ENCODE measurements at regions not wholly inside any gene's neighbourhood (a gene's known extent, or its start where the extent isn't known, plus 50 kb on each side); places are given as distances from the start of the nearest gene placed in this dataset.

- Histone ChIP-seq H3K4me3 (ENCODE audit: low read length) (no peak overlapping the region), H3K9me3 (ENCODE audit: control insufficient read depth, insufficient read depth, low read length) (no peaks in the 10 kb centered on the region), H3K27me3 (ENCODE audit: control insufficient read depth, insufficient read depth, low read length) (no peaks in the 10 kb centered on the region), H3K36me3 (ENCODE audit: control insufficient read depth, insufficient read depth, low read length) (no peaks in the 10 kb centered on the region), H3K4me1 (ENCODE audit: control insufficient read depth, insufficient read depth, low read length) (no peaks in the 10 kb centered on the region), H3K27ac (ENCODE audit: low read length) (no peak overlapping the region)
- intact Hi-C loops (cut with micrococcal nuclease): no loop called here
- Mint-ChIP-seq H3K27me3 (ENCODE audit: low read depth in 2 of 2) (peaks cover 0 to 12% of the 10 kb centered on the region in 2 donors), H3K36me3 (no peaks in the 10 kb centered on the region), H3K9me3 (no peaks in the 10 kb centered on the region), H3K4me1 (no peaks in the 10 kb centered on the region), H3K4me3 (no peak overlapping the region), H3K27ac (no peak overlapping the region)
- 76% methylated on average over 2 of the region's 2 CpGs for WGBS (ENCODE audit: insufficient coverage)
- TF ChIP-seq, protein P1, sequence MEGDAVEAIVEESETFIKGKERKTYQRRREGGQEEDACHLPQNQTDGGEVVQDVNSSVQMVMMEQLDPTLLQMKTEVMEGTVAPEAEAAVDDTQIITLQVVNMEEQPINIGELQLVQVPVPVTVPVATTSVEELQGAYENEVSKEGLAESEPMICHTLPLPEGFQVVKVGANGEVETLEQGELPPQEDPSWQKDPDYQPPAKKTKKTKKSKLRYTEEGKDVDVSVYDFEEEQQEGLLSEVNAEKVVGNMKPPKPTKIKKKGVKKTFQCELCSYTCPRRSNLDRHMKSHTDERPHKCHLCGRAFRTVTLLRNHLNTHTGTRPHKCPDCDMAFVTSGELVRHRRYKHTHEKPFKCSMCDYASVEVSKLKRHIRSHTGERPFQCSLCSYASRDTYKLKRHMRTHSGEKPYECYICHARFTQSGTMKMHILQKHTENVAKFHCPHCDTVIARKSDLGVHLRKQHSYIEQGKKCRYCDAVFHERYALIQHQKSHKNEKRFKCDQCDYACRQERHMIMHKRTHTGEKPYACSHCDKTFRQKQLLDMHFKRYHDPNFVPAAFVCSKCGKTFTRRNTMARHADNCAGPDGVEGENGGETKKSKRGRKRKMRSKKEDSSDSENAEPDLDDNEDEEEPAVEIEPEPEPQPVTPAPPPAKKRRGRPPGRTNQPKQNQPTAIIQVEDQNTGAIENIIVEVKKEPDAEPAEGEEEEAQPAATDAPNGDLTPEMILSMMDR (IDR thresholded peaks at IDR 0.05): no peak
- ATAC-seq (no peak), DNase-seq (no peak)
Observed at GRCh38 chr7:19369182-19369581, 224.0 kb upstream of the FERD3L start.

DNA sequence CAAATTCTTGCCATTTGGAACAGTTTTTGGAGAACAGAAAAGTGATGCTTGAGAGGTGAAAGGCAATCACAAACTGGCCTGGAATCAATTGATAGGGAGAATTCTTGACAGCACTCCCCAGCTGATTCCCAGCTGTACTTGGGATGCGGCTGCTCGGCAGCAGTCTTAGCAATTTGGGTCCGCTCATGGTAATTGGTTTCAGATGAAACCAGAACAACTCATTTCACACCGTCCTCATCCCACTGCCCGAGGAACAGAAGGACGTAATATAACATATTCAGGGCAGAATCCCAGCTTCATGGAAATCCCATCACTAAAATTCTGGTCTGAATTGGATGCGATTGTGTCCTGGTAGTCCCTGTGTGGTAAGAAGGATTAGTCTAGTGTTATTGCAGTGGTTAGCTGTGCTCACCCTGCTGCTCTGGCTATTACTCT, 223.3 kb upstream of the FERD3L start:
- Mint-ChIP-seq H3K36me3 (no peaks in the 10 kb centered on the region), H3K27ac (no peak overlapping the region), H3K9me3 (no peaks in the 10 kb centered on the region), H3K27me3 (ENCODE audit: low read depth in 2 of 2) (peaks cover 0 to 12% of the 10 kb centered on the region in 2 donors), H3K4me1 (no peaks in the 10 kb centered on the region), H3K4me3 (no peak overlapping the region)
- TF ChIP-seq, protein P1 (IDR thresholded peaks at IDR 0.05): no peak
- Histone ChIP-seq H3K9me3 (ENCODE audit: control insufficient read depth, insufficient read depth, low read length) (no peaks in the 10 kb centered on the region), H3K4me3 (ENCODE audit: low read length) (no peak overlapping the region), H3K27ac (ENCODE audit: low read length) (no peak overlapping the region), H3K36me3 (ENCODE audit: control insufficient read depth, insufficient read depth, low read length) (no peaks in the 10 kb centered on the region), H3K4me1 (ENCODE audit: control insufficient read depth, insufficient read depth, low read length) (no peaks in the 10 kb centered on the region), H3K27me3 (ENCODE audit: control insufficient read depth, insufficient read depth, low read length) (no peaks in the 10 kb centered on the region)
- 98% methylated on average over 6 of the region's 7 CpGs for WGBS (ENCODE audit: insufficient coverage)
- DNase-seq (no peak), ATAC-seq (no peak)
- intact Hi-C loops (cut with micrococcal nuclease): no loop called here

DNA sequence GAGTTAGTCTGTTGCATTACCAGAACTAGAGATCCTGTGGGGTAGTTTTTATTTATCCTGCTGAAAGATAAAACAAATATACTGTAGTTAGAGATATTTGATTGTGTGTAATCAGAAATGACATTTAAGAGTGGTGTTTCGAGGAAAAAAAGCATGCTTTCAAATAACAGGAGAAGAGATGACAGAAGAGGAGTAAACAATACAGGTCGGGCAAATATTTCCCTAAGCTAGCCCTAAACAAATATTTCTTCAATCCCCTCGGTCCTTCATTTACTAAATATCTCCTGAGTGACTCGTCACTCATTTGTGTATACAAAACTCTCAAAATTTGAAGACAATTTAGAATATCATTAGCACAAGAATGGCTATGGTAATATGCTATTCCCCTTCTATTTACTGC, 219.7 kb upstream of the FERD3L start:
- no peak for ATAC-seq
- Mint-ChIP-seq H3K27ac (no peak overlapping the region), H3K4me1 (no peaks in the 10 kb centered on the region), H3K9me3 (no peaks in the 10 kb centered on the region), H3K36me3 (no peaks in the 10 kb centered on the region), H3K4me3 (no peak overlapping the region), H3K27me3 (ENCODE audit: low read depth in 2 of 2) (peaks cover 0 to 19% of the 10 kb centered on the region in 2 donors)
- H3K27me3 ChIP-seq (ENCODE audit: control insufficient read depth, insufficient read depth, low read length): no peaks in the 10 kb centered on the region
- no peaks in the 10 kb centered on the region for H3K36me3 ChIP-seq (ENCODE audit: control insufficient read depth, insufficient read depth, low read length)
- WGBS (ENCODE audit: insufficient coverage): 87% methylated on average over 4 of the region's 4 CpGs
- no peak overlapping the region for H3K27ac ChIP-seq (ENCODE audit: low read length)
- intact Hi-C loops (cut with micrococcal nuclease): no loop called here
- H3K4me1 ChIP-seq (ENCODE audit: control insufficient read depth, insufficient read depth, low read length): no peaks in the 10 kb centered on the region
- DNase-seq: no peak
- TF ChIP-seq, protein P1 (IDR thresholded peaks at IDR 0.05): no peak
- no peak overlapping the region for H3K4me3 ChIP-seq (ENCODE audit: low read length)
- no peaks in the 10 kb centered on the region for H3K9me3 ChIP-seq (ENCODE audit: control insufficient read depth, insufficient read depth, low read length)

DNA sequence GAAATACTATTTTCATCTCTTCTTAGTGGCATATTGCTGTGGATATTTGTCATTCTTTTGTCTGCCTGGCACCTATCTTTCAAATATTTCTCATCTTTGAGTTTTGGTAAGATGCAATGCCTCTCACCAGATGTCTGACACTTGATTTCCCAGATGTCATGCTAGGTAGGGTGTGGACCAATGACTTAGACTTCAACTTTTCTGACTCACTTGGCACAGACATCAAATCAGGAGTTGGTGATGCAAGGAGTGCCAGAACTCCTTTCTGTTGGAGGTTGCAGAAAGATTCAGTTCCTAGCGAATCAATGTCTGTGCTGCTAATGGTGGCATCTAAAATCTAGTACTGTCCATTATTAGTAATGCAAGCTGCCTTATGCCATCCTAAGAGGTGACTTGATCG, 216.9 kb upstream of the FERD3L start:
- Mint-ChIP-seq H3K4me1 (no peaks in the 10 kb centered on the region), H3K27ac (no peak overlapping the region), H3K4me3 (no peak overlapping the region), H3K36me3 (no peaks in the 10 kb centered on the region), H3K9me3 (no peaks in the 10 kb centered on the region), H3K27me3 (ENCODE audit: low read depth in 2 of 2) (peaks cover 0 to 19% of the 10 kb centered on the region in 2 donors)
- Histone ChIP-seq H3K4me3 (ENCODE audit: low read length) (no peak overlapping the region), H3K4me1 (ENCODE audit: control insufficient read depth, insufficient read depth, low read length) (no peaks in the 10 kb centered on the region), H3K36me3 (ENCODE audit: control insufficient read depth, insufficient read depth, low read length) (no peaks in the 10 kb centered on the region), H3K27me3 (ENCODE audit: control insufficient read depth, insufficient read depth, low read length) (no peaks in the 10 kb centered on the region), H3K9me3 (ENCODE audit: control insufficient read depth, insufficient read depth, low read length) (no peaks in the 10 kb centered on the region), H3K27ac (ENCODE audit: low read length) (no peak overlapping the region)
- DNase-seq (no peak), ATAC-seq (no peak)
- WGBS (ENCODE audit: insufficient coverage): 84% methylated on average over 2 of the region's 2 CpGs
- intact Hi-C loops (cut with micrococcal nuclease): no loop called here
- TF ChIP-seq, protein P1 (IDR thresholded peaks at IDR 0.05): no peak

Measured in natural killer cell (primary cell).